ENCODE measurements at regions not wholly inside any gene's neighbourhood (a gene's known extent, or its start where the extent isn't known, plus 50 kb on each side); places are given as distances from the start of the nearest gene placed in this dataset.

- DNase-seq (ENCODE audit: low read depth): no peak
These were observed 69.6 kb upstream of the ARMC2 start for GRCh38 chr6:108778421-108779186.

DNA sequence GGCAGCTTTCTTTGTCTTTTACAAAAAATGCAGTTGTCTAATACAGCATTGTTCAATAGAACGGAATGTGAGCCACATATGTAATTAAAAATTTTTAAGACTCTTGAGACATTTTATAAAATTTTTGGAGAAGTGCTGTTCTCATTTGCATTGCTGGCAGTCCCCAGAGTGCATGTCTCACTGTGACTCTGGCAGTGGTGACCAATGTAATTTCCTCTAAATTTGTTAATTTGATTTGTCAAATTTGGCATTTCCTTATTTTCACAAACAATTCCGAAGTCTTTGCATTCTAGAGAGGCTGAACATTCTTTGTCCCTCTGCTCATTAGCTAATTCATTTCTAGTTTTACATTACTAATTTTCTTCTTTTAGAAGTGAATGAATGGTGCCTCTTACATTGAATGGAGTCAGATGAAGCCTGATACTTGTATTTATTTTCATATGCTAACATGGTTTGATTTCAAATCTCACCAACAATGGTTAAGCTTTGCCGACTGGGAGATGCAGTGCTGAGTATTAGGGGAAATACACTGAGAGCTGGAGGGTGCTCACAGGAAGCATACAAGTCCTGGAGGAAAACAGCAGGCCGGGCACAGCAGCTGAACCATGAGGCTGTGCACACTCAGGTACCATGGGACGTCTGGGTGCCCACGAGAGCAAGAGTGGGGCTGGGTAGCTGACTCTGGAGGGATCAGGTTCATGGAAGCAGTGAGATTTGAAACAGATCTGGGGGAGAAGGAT, 68.5 kb upstream of the ARMC2 start:
- DNase-seq (ENCODE audit: low read depth): no peak

DNA sequence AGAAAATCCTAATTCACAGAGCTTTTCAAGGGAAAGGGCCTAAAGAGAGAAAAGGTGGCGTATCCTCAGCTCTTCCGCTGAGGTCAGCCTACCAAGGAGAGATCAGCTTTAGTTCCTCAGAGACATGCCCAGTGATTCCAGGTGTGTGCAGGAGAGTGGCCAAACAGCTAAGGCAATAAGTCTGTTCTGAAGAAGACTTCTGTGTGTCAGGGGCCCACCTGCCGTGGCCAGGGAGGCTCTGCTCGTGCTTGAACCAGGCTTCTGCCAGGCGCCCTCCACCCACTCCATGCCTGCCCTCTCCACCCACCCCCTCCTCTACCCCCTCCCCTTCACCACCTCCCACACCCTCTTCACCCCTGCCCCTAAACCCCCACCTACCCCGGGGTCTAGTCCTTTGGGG, 67.4 kb upstream of the ARMC2 start:
- no peak for DNase-seq (ENCODE audit: low read depth)

DNA sequence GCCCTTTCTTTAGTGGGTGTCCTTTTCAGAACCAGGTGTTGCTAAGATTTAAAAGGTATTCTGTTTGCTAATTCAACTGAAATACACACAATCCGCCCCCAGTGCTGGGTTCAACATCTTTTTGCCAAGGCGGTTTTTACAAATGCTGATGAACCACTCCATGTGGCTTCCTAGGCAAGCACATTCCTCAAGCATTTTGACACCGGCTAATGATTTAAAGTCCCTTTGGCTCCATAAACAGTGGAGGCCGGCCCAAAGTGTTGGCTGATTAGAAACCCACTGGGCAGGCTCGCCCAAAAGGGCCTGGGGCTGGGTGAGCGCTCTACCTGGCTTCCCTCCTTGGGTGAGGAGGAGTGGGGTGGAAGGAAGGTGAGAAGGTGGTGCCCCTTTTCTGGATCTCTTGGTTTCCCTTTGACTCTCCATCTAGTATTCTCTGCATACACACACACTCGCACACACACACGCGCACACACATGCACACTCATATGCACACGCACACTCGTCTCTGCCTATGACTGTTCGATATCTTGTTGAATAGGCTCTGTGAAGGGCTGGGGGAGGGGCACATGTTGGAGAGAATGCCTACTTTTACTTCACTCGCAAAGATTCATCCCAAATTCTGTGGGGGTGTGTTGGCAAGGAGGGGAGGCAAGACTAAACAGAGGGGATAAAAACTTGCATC, 66.7 kb upstream of the ARMC2 start:
- DNase-seq (ENCODE audit: low read depth): no peak

DNA sequence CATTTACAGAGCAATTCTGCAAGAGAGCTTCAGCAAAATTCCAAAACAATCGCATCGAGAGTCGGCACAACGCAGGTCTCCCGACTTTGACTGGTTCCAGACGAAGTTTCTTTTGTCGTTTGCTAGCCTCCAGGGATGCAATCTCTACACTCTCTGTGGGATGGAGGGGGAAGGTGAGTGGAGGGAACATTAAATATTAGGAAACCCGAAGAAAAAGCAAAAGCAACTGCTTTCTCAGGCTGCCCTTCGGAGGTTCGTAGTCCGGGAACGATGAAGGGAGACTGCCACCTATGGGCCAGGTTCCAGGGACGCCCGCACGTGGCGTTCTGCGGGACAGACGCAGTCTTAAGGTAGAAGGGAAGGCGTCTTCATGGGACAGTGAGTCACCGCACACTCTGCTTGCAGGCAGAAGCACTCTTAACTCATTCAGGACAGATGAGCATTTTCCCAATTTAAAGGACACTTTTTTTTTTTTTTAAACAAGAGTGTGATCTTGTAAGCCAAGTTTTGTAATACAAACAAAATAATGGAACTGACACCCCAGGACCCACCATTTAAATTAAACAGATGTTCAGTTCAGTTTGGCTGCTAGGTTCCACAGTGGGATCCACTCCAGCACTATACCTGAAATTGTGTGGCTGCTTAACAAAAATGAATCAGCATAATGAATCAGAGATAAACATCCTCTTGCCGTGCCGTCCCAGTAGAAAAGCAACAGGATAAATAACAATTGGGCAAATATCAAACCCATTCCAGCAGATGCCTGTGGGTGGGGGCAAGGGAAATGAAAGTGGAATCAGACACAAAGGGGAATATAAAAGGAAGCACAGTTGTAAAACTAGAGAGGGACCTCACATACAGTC, 65.8 kb upstream of the ARMC2 start:
- peak; percentile 86 for DNase-seq (ENCODE audit: low read depth)

DNA sequence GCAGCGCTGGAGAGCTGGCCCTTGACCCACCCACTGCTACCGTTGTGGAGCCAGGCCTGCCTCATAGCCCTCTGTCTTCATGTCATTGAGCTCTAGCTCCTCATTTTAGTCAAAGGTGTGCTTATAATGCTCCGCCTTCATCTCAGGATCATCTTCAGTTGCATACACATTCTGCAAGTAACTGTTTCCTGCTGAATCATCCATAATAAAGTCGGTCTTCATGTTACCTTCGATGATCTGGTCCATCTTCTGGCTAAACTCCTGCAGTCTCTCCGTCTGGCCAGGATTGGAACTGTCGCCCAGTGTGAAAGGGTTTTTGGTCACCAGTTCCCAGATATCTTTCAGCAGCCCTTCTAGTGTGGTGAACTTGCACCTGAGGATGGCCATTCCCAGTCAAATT, 62.6 kb upstream of the ARMC2 start:
- DNase-seq (ENCODE audit: low read depth): no peak

DNA sequence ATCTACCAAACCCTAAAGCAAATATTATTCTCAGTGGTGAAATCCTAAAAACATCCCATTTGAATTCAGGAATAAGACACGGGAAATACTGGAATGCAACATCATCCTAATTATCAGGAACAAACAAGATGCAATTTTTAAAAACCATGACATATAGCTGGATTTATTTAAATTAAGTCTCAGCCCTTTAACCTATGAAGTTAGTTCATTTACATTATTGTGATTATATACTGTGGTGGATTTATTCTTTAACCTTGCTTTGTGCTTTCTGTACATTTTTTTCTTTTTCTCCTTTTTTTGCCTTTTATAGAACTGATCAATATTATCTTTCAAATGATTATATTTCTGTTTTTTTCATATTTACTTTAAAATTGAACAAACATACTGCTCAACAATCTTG, 59.8 kb upstream of the ARMC2 start:
- DNase-seq (ENCODE audit: low read depth): no peak

DNA sequence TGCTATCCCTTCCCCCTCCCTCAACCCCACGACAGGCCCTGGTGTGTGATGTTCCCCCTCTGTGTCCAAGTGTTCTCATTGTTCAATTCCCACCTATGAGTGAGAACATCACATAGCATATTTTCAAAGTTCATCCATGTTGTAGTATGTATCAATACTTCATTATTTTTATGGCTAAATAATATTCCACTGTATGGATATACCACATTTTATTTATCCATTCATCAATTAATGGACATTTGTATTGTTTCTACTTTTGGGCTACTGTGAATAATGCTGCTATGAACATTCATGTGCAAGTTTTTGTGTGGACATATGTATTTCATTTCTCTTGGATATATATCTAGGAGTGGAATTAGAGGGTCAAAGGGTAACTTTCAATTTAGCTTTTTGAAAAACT, 58.7 kb upstream of the ARMC2 start:
- no peak for DNase-seq (ENCODE audit: low read depth)

- no peak for DNase-seq (ENCODE audit: low read depth)
These were observed 56.5 kb upstream of the ARMC2 start for GRCh38 chr6:108791700-108792099.

DNA sequence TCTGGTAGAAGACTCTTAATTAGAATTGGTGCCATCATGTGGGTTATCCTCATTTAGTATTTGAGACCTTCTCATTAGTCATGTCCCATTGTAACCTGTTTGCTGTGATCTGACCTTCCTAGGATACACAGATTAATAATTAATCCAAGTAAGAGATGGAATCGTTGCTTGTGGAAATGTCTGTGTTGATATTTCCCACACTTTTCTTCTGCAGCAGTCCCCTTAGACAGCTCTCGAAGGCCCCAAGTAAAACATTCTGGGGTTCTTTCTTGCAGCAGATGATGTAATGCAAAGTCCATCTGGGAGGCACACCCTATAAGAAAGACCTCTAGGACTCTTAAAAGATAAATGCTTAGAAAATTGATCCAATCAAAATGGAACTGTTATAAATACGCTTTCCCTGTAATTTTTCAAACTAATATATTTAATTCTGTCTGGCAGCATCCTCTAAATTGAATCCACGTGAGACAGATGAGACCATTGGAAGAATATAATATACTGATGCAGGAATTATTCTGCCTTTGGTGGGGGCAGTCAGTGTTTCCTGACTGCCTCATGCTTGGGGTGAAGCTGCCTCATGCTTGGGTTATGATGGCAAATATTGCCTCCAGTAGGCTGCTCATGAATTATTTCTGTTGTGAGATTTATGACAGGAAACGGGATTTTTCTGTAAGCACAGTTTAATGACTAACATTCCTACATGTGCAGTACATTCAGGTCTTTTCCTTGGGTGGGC, 54.5 kb upstream of the ARMC2 start:
- DNase-seq (ENCODE audit: low read depth): no peak

DNA sequence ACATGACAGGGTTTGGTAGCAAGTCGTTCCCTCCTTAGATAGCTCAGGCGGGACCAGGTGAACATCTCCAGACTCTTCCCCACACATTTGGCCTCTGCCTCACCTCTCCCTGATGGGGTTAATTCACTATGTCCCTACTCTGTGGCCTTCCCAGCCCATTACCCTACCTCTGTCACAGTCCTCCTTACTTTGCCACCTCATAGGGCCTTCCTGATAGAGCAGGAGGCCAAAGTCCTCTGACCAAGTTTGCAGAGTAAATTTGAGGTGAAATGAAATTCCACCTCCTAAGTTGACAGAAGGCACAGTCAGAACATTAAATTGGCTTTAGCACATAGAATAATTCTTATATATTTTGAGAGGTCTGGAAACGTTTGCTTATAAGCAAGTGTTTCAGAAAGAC, 53.1 kb upstream of the ARMC2 start:
- no peak for DNase-seq (ENCODE audit: low read depth)

DNA sequence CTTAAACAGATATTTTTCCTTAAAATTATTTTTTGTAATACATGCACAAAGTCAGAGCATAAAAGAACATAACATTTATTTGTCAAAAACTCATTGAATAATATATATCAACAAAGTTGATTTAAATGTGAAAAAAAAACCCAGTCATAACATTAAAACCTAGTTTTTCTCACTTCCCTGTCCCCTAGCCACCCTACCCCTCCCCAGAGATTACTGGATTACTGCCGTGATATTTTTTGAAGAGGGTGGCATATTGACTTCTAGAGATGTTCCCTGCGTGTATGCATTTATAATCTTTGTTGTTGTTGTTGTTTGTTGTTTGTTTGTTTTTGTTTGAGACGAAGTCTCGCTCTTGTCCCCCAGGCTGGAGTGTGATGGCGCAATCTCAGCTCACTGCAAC, 52.4 kb upstream of the ARMC2 start:
- DNase-seq (ENCODE audit: low read depth): no peak

- no peak for DNase-seq (ENCODE audit: low read depth)
These were observed 51.3 kb upstream of the ARMC2 start for GRCh38 chr6:108796875-108797274.

GRCh38 chr6:108797951-108798669, 50.1 kb upstream of the ARMC2 start:
- no peak for DNase-seq (ENCODE audit: low read depth)

Data from Daoy (cell line).